WTC11 (cell line): ENCODE measurements at regions not wholly inside any gene's neighbourhood (a gene's known extent, or its start where the extent isn't known, plus 50 kb on each side); places are given as distances from the start of the nearest gene placed in this dataset.

Experiments
- ATF1 ChIP-seq: sonication (generic); formaldehyde crosslinking; IDR thresholded peaks from 2 replicates; pipeline ENCODE4 v1.8.1; 2023; ENCODE audit warnings: mild to moderate bottlenecking, moderate library complexity, missing genetic modification reagents
- ATF3 ChIP-seq: sonication (generic); formaldehyde crosslinking; conservative IDR thresholded peaks from 2 replicates; pipeline ENCODE4 v1.8.1; 2022; ENCODE audit warnings: mild to moderate bottlenecking, missing genetic modification reagents
- CREM ChIP-seq: sonication (generic); formaldehyde crosslinking; IDR thresholded peaks from 2 replicates; pipeline ENCODE4 v1.8.1; 2022; ENCODE audit warnings: mild to moderate bottlenecking, missing genetic modification reagents, moderate library complexity
- CTCF ChIP-seq: fragments of 200-600 bp; IDR thresholded peaks from 2 replicates; pipeline ENCODE4 v1.8.0; 2022; ENCODE audit warnings: antibody characterized with exemption
- HMGA2 ChIP-seq: fragments of 250-450 bp; sonication (Bioruptor Pico); IDR thresholded peaks from 2 replicates; pipeline ENCODE4 v1.4.0; 2021; ENCODE audit warnings: mild to moderate bottlenecking, moderate library complexity
- KAT7 ChIP-seq: sonication (generic); formaldehyde crosslinking; IDR thresholded peaks from 2 replicates; pipeline ENCODE4 v1.8.1; 2023; ENCODE audit warnings: missing genetic modification reagents, mild to moderate bottlenecking, borderline replicate concordance
- USF1 ChIP-seq: sonication (generic); formaldehyde crosslinking; IDR thresholded peaks from 2 replicates; pipeline ENCODE4 v1.8.0; 2022; ENCODE audit warnings: mild to moderate bottlenecking, missing genetic modification reagents
- ZNF121 ChIP-seq: sonication (generic); formaldehyde crosslinking; IDR thresholded peaks from 2 replicates; pipeline ENCODE4 v1.8.0; 2023; ENCODE audit warnings: missing genetic modification reagents
- ZNF263 ChIP-seq: sonication (generic); formaldehyde crosslinking; IDR thresholded peaks from 2 replicates; pipeline ENCODE4 v1.8.1; 2022; ENCODE audit warnings: low read depth, mild to moderate bottlenecking, moderate library complexity, missing genetic modification reagents
- ZNF396 ChIP-seq: fragments of 250-450 bp; sonication (Bioruptor Pico); IDR thresholded peaks from 2 replicates; pipeline ENCODE4 v1.8.0; 2021; ENCODE audit warnings: mild to moderate bottlenecking, moderate library complexity, borderline replicate concordance

GRCh38 chr4:103482471-103482870 is 237.3 kb downstream of the TACR3 start:
- no peak for TF ChIP-seq CTCF
- TF ChIP-seq KAT7 (CRISPR knock-in tag), result no peak
- no peak for TF ChIP-seq ATF3 (CRISPR knock-in tag)
- TF ChIP-seq HMGA2 (CRISPR knock-in tag), result no peak
- TF ChIP-seq ZNF263 (CRISPR knock-in tag), result no peak
- no peak for TF ChIP-seq ZNF121 (CRISPR knock-in tag)
- TF ChIP-seq ZNF396 (CRISPR knock-in tag), result no peak
- TF ChIP-seq CREM, result no peak
- no peak for TF ChIP-seq USF1 (CRISPR knock-in tag)
- no peak for TF ChIP-seq ATF1 (CRISPR knock-in tag)
